ENCODE measurements at regions not wholly inside any gene's neighbourhood (a gene's known extent, or its start where the extent isn't known, plus 50 kb on each side); places are given as distances from the start of the nearest gene placed in this dataset.

DNA sequence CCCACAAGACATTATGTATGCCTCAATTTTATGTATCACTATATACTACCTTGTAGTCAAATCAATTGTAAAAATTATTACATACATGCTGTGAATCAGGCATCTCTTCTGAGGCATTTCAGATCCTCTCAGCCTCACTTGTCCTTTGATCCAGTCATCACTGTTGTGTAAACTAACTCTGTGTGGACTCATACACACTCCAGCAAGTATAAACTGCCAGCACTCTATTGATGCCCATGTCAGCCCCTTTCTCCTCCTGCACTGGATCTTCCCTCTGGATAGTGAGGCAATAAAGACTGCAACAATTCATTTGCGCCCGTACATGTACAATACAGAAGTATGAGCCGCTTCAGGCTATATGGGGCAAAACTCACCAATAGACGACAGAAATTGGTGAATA lies 364.7 kb upstream of the TGFBR2 start:
- TF ChIP-seq, protein P1, sequence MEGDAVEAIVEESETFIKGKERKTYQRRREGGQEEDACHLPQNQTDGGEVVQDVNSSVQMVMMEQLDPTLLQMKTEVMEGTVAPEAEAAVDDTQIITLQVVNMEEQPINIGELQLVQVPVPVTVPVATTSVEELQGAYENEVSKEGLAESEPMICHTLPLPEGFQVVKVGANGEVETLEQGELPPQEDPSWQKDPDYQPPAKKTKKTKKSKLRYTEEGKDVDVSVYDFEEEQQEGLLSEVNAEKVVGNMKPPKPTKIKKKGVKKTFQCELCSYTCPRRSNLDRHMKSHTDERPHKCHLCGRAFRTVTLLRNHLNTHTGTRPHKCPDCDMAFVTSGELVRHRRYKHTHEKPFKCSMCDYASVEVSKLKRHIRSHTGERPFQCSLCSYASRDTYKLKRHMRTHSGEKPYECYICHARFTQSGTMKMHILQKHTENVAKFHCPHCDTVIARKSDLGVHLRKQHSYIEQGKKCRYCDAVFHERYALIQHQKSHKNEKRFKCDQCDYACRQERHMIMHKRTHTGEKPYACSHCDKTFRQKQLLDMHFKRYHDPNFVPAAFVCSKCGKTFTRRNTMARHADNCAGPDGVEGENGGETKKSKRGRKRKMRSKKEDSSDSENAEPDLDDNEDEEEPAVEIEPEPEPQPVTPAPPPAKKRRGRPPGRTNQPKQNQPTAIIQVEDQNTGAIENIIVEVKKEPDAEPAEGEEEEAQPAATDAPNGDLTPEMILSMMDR (IDR thresholded peaks at IDR 0.05), result no peak
- TF ChIP-seq POLR2A (IDR thresholded peaks at IDR 0.05), result no peak

Measured in Peyer's patch (tissue), 4 donors.